B cell (primary cell): ENCODE measurements at regions not wholly inside any gene's neighbourhood (a gene's known extent, or its start where the extent isn't known, plus 50 kb on each side); places are given as distances from the start of the nearest gene placed in this dataset.

Experiments used
- ATAC-seq: fragments of 200-7000 bp; cut with Tn5 transposase; one replicate; pipeline ENCODE4 v1.10.0; 2021; ENCODE audit warnings: low read depth, mild to moderate bottlenecking, moderate number of reproducible peaks, moderate library complexity
- CTCF ChIA-PET: fragments of 350-600 bp; sonication (Branson Sonifier 250); formaldehyde crosslinking; loops from one replicate; lab custom pipeline; 2021; ENCODE audit warnings: antibody characterized with exemption, inconsistent platforms; lab: Charles Lee
- POLR2A ChIA-PET: fragments of 350-600 bp; sonication (Branson Sonifier 250); formaldehyde crosslinking; loops from one replicate; lab custom pipeline; 2021; ENCODE audit warnings: antibody characterized with exemption; lab: Charles Lee
- DNase-seq: peaks from one replicate; pipeline ENCODE4 v3.0.0; 2013
- H2AFZ ChIP-seq: 2 replicates; pipeline ENCODE4 v1.6.1; 2012; ENCODE audit warnings: mild to moderate bottlenecking, low read depth, low read length; ENCODE audit not compliant: insufficient read depth, poor library complexity, severe bottlenecking
- H3K27ac ChIP-seq, 2 donors: 1 replicate in 1 of 2; 2 replicates in 1 of 2; pipeline ENCODE4 v1.5.1; 2012 to 2013; ENCODE audit warnings: low read length in 2 of 2, mild to moderate bottlenecking in 2 of 2, moderate library complexity in 1 of 2
- H3K27me3 ChIP-seq, 4 experiments: fragments of 200-600 bp in 1 of 4; sonication (generic) in 1 of 4; replicated peaks in 1 of 4; 1 replicate in 2 of 4; 2 replicates in 2 of 4; pipeline versions ENCODE4 v1.6.1 to v1.7.0; 2013 to 2016; ENCODE audit warnings: low read length in 3 of 4, mild to moderate bottlenecking in 2 of 4, mixed read lengths in 1 of 4, moderate library complexity in 1 of 4; ENCODE audit not compliant: insufficient read depth in 4 of 4, control insufficient read depth in 3 of 4; ENCODE audit errors: control extremely low read depth in 1 of 4
- H3K36me3 ChIP-seq, 2 experiments: replicated peaks in 1 of 2; 1 replicate in 1 of 2; 2 replicates in 1 of 2; pipeline versions ENCODE4 v1.6.1 to v1.7.1; 2013; ENCODE audit warnings: low read length in 1 of 2; ENCODE audit not compliant: insufficient read depth in 2 of 2, control insufficient read depth in 1 of 2; ENCODE audit errors: control extremely low read depth in 1 of 2, extremely low read depth in 1 of 2
- H3K4me1 ChIP-seq, 2 donors: fragments of 200-600 bp in 1 of 2; sonication (generic) in 1 of 2; 1 replicate in 1 of 2; 2 replicates in 1 of 2; pipeline versions ENCODE4 v1.5.1 to v1.6.1; 2013 to 2017; ENCODE audit warnings: low read length in 2 of 2; ENCODE audit not compliant: control insufficient read depth in 2 of 2, insufficient read depth in 2 of 2
- H3K4me2 ChIP-seq: replicated peaks from 2 replicates; pipeline ENCODE3; 2012; ENCODE audit warnings: mild to moderate bottlenecking, low read depth, low read length; ENCODE audit not compliant: poor library complexity, severe bottlenecking
- H3K4me3 ChIP-seq, 5 experiments: fragments of 200-600 bp in 1 of 5; sonication (generic) in 1 of 5; 1 replicate in 3 of 5; 2 replicates in 2 of 5; pipeline versions ENCODE4 v1.5.1 to v1.7.0; 2011 to 2016; ENCODE audit warnings: low read length in 4 of 5, mild to moderate bottlenecking in 4 of 5, low read depth in 2 of 5, control low read depth in 1 of 5, moderate library complexity in 1 of 5; ENCODE audit not compliant: insufficient read depth in 1 of 5; ENCODE audit errors: control extremely low read depth in 1 of 5, extremely low read depth in 1 of 5
- H3K79me2 ChIP-seq: fragments of 200-600 bp; sonication (generic); one replicate; pipeline ENCODE4 v1.6.0; 2016; ENCODE audit warnings: low read length; ENCODE audit not compliant: control insufficient read depth, insufficient read depth
- H3K9ac ChIP-seq: fragments of 200-600 bp; sonication (generic); 2 replicates; pipeline ENCODE4 v1.6.1; 2017; ENCODE audit warnings: mild to moderate bottlenecking, low read length, moderate library complexity
- H3K9me3 ChIP-seq, 3 donors: one replicate each; pipeline versions ENCODE4 v1.6.1 to v1.7.1; 2013; ENCODE audit warnings: low read length in 2 of 3; ENCODE audit not compliant: control insufficient read depth in 2 of 3, insufficient read depth in 1 of 3; ENCODE audit errors: control extremely low read depth in 1 of 3
- H4K20me1 ChIP-seq: 2 replicates; pipeline ENCODE4 v1.6.0; 2012; ENCODE audit warnings: mild to moderate bottlenecking, low read length; ENCODE audit not compliant: insufficient read depth, control insufficient read depth, poor library complexity, severe bottlenecking
- H3K27ac Mint-ChIP-seq: one replicate; pipeline ENCODE4 v1.8.0; 2021; ENCODE audit warnings: mixed read lengths
- H3K27me3 Mint-ChIP-seq: one replicate; pipeline ENCODE4 v1.8.0; 2021; ENCODE audit warnings: mixed read lengths
- H3K4me1 Mint-ChIP-seq: one replicate; pipeline ENCODE4 v1.8.0; 2021; ENCODE audit warnings: mixed read lengths
- H3K4me3 Mint-ChIP-seq: one replicate; pipeline ENCODE4 v1.8.0; 2021; ENCODE audit warnings: mixed read lengths
- H3K9me3 Mint-ChIP-seq: one replicate; pipeline ENCODE4 v1.8.0; 2022; ENCODE audit warnings: mixed read lengths; ENCODE audit not compliant: insufficient read depth
- EZH2 ChIP-seq: IDR thresholded peaks from 2 replicates; pipeline ENCODE4 v1.6.1; 2012; ENCODE audit warnings: borderline replicate concordance, low read depth, mild to moderate bottlenecking, moderate library complexity, low read length; ENCODE audit not compliant: insufficient read depth, poor library complexity, severe bottlenecking
- WGBS: methylation state at CpG from one replicate; pipeline ENCODE4 v1.1.5; 2013; ENCODE audit warnings: missing lambda C conversion rate; ENCODE audit not compliant: insufficient coverage; 5-methylcytosine and 5-hydroxymethylcytosine counted together
- intact Hi-C: fragments of 100-400 bp; cut with micrococcal nuclease; formaldehyde crosslinking; loops from one replicate; pipeline ENCODE4 v1.10.0; 2022
- TF ChIP-seq, protein P1 (sequence below): fragments of 200-600 bp; IDR thresholded peaks from one replicate; pipeline ENCODE4 v1.8.0; 2022; ENCODE audit warnings: antibody characterized with exemption, mild to moderate bottlenecking

DNA sequence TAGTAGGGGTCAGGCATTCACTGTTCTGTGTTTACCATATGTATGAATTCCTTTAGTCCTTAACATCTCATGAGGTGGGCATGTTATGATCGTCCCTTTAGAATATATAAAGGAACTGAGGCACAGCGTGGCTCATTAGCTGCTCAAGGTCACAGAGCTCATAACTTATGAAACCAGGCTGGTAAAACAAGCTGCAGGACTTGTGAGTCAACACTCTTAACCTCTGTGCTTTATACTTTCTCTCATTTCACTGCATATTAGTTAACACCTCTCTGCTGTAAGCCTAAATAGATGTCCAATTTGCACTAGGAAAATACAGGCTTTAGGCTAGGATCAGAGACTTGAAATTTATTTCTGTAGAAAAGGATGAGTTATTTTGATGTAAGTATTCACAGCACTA lies 180.3 kb upstream of the HDAC9 start:
- Mint-ChIP-seq H3K4me3 (no peak overlapping the region), H3K4me1 (peaks cover 49% of the 10 kb centered on the region), H3K27ac (no peak overlapping the region), H3K27me3 (no peaks in the 10 kb centered on the region), H3K9me3 (no peaks in the 10 kb centered on the region)
- CTCF ChIA-PET = interaction anchor here (1.1 to 1.7 kb wide), 3 partner anchors 12 to 25 kb away, joined by 4 read pairs; no protein-coding TSS in a partner anchor
- no peak for ATAC-seq
- POLR2A ChIA-PET = no interaction called here
- DNase-seq = no peak
- Histone ChIP-seq H3K27me3 (no peaks in the 10 kb centered on the region), H3K36me3 (no peaks in the 10 kb centered on the region), H3K79me2 (peaks cover 90% of the 10 kb centered on the region), H3K9ac (no peak overlapping the region), H3K4me1 (peaks cover 7 to 33% of the 10 kb centered on the region in 2 donors), H4K20me1 (peaks cover 5% of the 10 kb centered on the region), H3K4me2 (no peak overlapping the region), H3K9me3 (peaks cover 0 to 6% (median 0%) of the 10 kb centered on the region in 3 donors), H3K27ac (no peak overlapping the region), H2AFZ (no peak overlapping the region), H3K4me3 (no peak overlapping the region)
- TF ChIP-seq, protein P1, sequence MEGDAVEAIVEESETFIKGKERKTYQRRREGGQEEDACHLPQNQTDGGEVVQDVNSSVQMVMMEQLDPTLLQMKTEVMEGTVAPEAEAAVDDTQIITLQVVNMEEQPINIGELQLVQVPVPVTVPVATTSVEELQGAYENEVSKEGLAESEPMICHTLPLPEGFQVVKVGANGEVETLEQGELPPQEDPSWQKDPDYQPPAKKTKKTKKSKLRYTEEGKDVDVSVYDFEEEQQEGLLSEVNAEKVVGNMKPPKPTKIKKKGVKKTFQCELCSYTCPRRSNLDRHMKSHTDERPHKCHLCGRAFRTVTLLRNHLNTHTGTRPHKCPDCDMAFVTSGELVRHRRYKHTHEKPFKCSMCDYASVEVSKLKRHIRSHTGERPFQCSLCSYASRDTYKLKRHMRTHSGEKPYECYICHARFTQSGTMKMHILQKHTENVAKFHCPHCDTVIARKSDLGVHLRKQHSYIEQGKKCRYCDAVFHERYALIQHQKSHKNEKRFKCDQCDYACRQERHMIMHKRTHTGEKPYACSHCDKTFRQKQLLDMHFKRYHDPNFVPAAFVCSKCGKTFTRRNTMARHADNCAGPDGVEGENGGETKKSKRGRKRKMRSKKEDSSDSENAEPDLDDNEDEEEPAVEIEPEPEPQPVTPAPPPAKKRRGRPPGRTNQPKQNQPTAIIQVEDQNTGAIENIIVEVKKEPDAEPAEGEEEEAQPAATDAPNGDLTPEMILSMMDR = no peak
- intact Hi-C loops = loop anchor here (2.0 kb wide), 2 partner anchors 14 to 16 kb away; no protein-coding TSS in a partner anchor
- WGBS = 88% methylated on average over 2 of the region's 2 CpGs

- Mint-ChIP-seq H3K4me3 (no peak overlapping the region), H3K27ac (peak overlapping the region; percentile 69), H3K4me1 (peaks cover 40% of the 10 kb centered on the region), H3K27me3 (no peaks in the 10 kb centered on the region), H3K9me3 (no peaks in the 10 kb centered on the region)
- H3K27ac ChIP-seq = no peak overlapping the region
- intact Hi-C loops = no loop called here
- H3K4me3 ChIP-seq = no peak overlapping the region
- no peak for DNase-seq
- H3K79me2 ChIP-seq = peaks cover 97% of the 10 kb centered on the region
- H3K9me3 ChIP-seq = peaks cover 0 to 6% (median 0%) of the 10 kb centered on the region in 3 donors
- H3K4me2 ChIP-seq = no peak overlapping the region
- H3K4me1 ChIP-seq = peaks cover 4 to 27% of the 10 kb centered on the region in 2 donors
- CTCF ChIA-PET = no interaction called here
- ATAC-seq = no peak
- WGBS = no CpG with 5 or more reads among the region's 2 CpGs
- H3K27me3 ChIP-seq = no peaks in the 10 kb centered on the region
- POLR2A ChIA-PET = no interaction called here
- H3K36me3 ChIP-seq = no peaks in the 10 kb centered on the region
- no peak for TF ChIP-seq EZH2
- TF ChIP-seq, protein P1 = no peak
- H4K20me1 ChIP-seq = peaks cover 5% of the 10 kb centered on the region
- no peak overlapping the region for H2AFZ ChIP-seq
- H3K9ac ChIP-seq = no peak overlapping the region
Observed at GRCh38 chr7:18317941-18318340, 177.6 kb upstream of the HDAC9 start.
